ENCODE measurements at regions not wholly inside any gene's neighbourhood (a gene's known extent, or its start where the extent isn't known, plus 50 kb on each side); places are given as distances from the start of the nearest gene placed in this dataset.

DNA sequence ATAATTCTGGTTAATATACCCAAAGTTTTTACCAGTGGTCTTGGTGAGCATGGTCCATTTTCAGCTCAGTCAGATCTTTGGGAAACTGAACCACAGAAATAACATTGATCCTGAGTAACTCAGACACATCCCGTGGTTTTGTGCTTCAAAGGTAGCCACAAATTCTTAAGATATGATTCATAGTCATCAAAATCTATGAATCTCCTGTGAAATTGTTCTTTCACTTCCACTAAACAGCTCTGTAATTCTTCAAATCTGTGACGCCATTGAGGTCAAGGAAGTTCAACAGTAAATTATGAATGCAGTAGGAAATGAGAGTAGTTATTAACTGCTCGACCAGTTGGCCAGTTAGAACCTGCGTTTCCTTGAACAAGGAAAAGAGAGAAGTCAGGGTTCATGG, 147.3 kb downstream of the IRS1 start:
- DNase-seq, result peak; percentile 9 to 50

GRCh38 chr2:226649871-226650660, 149.6 kb downstream of the IRS1 start:
- peak; percentile 60 to 61 for DNase-seq

- DNase-seq, result no peak
Measured at GRCh38 chr2:226649201-226649600, 150.4 kb downstream of the IRS1 start.

- no peak for DNase-seq
Measured at GRCh38 chr2:226647621-226648518, 151.8 kb downstream of the IRS1 start.

- DNase-seq, result no peak
Measured at GRCh38 chr2:226644399-226644865, 155.2 kb downstream of the IRS1 start.

DNA sequence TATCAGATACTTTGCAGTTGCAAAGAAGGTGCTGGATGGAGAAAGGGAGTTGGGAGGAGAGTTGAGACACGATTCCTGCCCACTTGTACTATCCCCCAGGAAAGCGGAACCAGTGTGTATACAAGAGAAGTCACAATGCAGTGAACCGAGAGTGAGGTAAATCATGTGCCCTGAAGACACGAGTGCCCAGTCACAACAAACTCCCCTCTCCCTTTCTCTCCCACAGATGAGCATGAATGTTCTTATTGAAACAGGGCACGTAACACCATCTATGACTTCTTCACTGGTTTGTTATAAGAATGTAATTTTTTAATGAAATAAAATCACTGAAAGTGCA, 155.7 kb downstream of the IRS1 start:
- DNase-seq, result peak in 1 of 2 donors; percentile 1

DNA sequence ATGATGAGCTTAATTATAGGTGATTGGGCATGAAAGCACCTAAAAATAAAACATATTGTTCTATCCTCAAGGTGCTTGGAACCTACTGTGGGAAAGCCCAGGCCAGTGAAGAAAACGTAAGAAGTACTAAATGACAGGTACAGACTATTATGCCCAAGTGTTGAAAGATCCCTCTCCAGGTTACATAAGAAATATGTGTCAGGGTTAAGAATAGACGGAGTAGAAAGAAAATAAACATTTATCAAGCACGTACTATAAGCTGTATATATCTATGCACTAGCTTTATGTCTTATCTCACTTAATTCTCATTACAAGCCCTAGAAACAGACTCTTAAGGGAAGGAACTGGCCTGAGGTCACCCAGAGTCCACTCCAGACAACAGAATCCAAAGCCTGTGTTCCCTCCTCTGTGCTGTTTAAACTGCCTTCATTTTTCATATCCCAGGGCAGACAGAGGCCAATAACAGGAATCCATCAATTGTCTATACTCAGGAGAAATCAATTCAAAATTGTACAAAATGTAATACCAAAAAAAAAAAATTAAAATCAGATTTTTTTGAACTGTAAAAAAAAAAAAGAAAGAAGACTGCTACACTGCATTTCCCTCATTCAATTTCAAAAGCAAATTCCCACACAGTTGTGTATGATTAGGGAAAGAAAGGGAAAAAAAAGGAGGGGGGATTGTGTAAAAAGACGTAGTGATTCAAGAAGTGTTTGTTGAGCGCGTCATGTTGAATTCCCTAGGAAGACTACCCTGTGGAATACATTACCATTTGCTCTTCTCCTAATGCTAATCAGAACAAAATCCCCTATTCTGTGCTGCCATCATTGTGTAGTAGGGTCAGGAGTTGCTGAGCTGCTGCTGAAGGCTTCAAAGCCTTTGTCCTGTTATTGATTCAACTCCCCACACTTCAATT, 156.3 kb downstream of the IRS1 start:
- no peak for DNase-seq

- no peak for DNase-seq
Measured at GRCh38 chr2:226641008-226641407, 158.6 kb downstream of the IRS1 start.

GRCh38 chr2:226640501-226640900, 159.1 kb downstream of the IRS1 start:
- no peak for DNase-seq

DNA sequence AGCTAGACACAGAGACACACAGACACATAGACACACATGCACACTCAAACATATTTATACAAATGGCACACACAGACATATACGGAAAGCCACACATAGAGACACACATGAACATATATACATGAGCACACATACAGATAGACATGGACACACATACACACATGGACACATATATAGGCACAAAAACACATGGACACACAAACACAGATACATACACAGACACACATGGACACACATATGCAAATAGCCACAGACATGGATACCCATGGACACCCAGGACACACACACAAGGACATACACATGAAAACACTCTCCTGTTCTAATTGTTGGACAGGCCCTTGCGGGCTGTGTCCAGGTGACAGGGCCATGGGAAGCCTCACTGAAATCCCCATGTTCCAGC, 160.1 kb downstream of the IRS1 start:
- no peak for DNase-seq

DNA sequence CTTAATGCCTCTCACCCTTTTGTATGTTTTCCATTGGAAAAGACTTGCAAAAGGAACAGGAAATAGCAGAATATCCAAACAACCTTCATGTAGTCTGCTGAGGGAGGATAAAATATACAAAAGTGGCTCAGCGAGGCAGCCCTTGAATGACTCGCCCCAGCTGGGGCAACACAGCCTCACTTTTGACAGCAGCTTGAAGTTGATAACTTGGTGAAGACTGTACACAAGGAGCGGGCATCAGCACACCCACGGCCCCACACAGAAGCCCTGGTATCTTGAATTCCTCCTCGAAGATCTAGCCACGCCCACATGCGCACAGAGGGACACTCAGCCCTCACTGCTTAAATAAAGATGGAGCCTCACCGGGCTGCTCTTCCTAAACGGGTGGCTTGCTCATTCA, 161.0 kb downstream of the IRS1 start:
- DNase-seq, result no peak

- DNase-seq, result no peak
Measured at GRCh38 chr2:226637383-226637782, 162.2 kb downstream of the IRS1 start.

- DNase-seq, result no peak
Measured at GRCh38 chr2:226636586-226636985, 163.0 kb downstream of the IRS1 start.

- no peak for DNase-seq
Measured at GRCh38 chr2:226634943-226635604, 164.5 kb downstream of the IRS1 start.

DNA sequence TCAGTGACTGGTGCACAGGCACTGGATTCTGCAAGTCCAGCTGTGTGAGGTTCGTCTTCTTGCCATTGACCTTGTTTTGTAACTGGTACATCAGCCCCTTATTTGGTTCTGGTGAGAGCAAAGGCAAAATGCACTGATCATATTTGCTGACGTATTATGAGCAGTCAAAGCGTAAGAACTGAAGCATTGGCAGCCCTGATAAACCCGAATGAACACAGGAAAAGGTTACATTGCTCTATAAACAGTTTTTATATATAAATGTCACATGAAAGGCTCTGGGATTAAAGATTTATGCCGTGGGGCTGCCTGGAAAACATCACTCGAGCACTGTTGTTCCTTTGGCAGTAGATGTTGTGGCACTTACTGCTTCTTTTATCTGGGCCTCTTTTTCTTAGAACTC, 167.9 kb downstream of the IRS1 start:
- DNase-seq, result no peak

DNA sequence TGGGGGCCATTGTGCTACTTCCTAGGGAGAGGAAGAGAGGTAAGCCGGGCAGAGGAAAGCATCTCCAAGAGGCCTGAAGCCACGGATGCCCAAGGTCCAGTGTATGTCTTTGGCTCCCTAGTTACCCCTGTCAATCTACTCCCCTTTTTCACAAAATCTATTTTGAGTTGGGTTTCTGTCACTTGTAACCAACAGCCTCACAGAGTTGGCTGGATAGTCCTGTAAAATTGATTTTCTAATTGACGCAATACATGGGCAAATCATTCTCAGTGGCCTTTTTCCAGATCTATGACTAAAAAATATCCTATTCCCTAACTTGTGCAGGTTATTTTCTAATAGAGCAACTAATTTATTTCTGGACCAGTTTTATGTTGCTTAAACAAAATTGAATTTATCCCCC, 168.4 kb downstream of the IRS1 start:
- DNase-seq, result no peak

GRCh38 chr2:226625946-226626345, 173.7 kb downstream of the IRS1 start:
- no peak for DNase-seq

DNA sequence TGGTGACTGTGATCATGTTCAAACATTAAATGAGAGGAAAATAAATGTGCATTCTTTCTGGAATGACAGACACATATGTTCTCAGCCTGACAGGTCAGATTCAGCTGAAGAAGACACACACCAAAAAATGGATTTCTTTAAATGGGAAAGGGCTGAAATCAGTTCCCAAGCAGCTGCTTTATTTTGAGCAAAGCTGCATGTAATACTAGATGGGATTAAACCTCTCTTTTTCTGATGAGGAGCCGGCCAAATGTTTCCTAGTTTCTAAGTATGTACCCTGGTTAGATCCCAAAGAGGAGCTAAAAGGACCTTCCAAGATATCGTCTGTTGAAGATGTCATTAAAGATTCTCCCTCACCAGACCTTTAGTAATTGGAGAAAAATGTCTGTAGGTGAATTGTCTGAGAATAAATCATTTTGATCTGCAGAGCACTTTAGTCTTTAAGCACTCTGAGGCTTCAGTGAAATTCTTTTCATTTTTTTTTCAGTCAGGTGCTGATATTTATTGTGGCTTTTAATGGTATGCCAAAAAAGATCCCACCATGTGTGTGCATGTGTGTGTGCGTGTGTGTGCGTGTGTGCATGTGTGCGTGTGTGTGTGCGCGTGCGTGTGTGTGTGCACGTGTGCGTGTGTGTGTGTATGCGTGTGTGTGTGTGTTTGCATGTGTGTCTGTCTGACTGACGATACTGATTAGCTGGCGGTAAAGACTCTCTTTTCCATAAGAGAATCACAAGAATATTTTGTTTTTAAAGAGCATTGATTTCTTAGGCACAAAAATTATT, 175.8 kb downstream of the IRS1 start:
- no peak for DNase-seq

DNA sequence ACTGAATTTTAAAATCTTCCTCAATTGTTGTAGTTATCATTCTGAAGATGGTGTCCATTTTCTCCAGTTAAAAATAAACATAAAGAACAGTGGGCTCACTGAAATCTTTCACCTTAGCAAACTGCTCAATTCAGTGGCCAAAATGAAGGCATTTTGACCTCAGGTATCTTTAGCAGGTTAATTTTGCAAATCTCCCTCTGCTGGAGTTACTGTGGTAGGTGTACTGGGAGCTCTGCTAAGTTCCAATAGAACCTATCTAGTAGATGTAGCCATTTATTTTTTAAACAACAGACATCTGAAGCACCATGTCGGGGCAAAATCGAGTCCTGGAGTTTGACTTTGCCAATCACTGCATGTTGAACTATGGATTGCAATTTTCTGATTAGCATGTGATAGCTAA, 177.1 kb downstream of the IRS1 start:
- DNase-seq, result no peak

DNA sequence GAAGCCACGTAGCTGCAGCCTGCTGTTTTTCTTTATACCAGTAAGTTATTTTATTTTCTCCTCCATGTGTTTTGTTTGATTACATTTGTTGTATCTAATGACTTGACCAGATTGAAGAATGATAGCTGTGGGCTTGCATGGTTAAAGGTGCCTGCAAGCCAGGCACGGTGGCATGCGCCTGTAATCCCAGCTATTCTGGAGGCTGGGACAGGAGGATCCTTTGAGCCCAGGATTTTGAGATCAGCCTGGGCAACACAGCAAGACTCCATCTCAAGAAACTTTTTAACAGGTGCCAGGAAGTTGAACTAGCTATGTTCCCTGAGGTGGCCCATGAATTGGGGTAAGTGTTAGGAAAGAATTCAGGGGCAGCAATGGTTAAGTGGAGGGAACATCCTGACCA, 179.4 kb downstream of the IRS1 start:
- no peak for DNase-seq

DNA sequence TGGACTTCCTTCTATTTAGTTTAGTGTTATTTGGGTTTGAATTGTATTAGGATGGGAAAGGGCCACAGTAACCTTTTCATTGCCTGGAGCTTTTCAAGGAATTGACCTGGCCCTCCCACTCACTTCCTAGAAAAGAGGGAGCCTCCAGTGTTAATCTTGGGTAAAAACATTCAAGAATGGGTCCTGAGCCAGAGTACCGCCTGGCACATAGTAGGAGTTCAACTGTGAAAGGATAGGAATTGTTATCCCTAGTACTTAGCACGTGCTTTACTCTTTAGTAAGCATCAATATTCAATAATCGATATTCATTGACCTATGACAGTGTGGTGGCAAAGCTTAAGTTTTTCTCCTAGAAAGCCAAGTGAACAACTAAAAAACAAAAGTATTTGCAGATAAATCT, 179.9 kb downstream of the IRS1 start:
- no peak for DNase-seq
